Smooth muscle cell (in vitro differentiated cells): ENCODE measurements at regions not wholly inside any gene's neighbourhood (a gene's known extent, or its start where the extent isn't known, plus 50 kb on each side); places are given as distances from the start of the nearest gene placed in this dataset.
"Not testable (repeated sequence)": the region's sequence is repeated elsewhere in the genome, so short reads cannot be mapped to it uniquely, and the experiment has no call there.

Experiments used
- DNase-seq: peaks from one replicate; lab custom pipeline; 2025; ENCODE audit not compliant: unreplicated experiment; lab: John Stamatoyannopoulos, UW
- H2AFZ ChIP-seq: fragments of 200-600 bp; sonication (generic); 2 replicates; pipeline ENCODE4 v1.6.0; 2016; ENCODE audit warnings: antibody characterized with exemption, low read depth, mild to moderate bottlenecking
- H3F3A ChIP-seq: fragments of 200-600 bp; sonication (generic); 2 replicates; pipeline ENCODE4 v1.6.0; 2017; ENCODE audit warnings: antibody characterized with exemption, low read depth
- H3K27ac ChIP-seq: fragments of 200-600 bp; sonication (generic); 2 replicates; pipeline ENCODE4 v1.5.1; 2016; ENCODE audit warnings: low read depth, mild to moderate bottlenecking
- H3K27me3 ChIP-seq: fragments of 200-600 bp; sonication (generic); 2 replicates; pipeline ENCODE4 v1.6.1; 2016; ENCODE audit warnings: low read depth, mild to moderate bottlenecking
- H3K36me3 ChIP-seq: fragments of 200-600 bp; sonication (generic); 2 replicates; pipeline ENCODE4 v1.5.1; 2016; ENCODE audit warnings: low read depth
- H3K4me1 ChIP-seq: fragments of 200-600 bp; sonication (generic); 2 replicates; pipeline ENCODE4 v1.5.1; 2016; ENCODE audit warnings: low read depth
- H3K4me2 ChIP-seq: fragments of 200-600 bp; sonication (generic); 2 replicates; pipeline ENCODE4 v1.6.0; 2016; ENCODE audit warnings: mild to moderate bottlenecking
- H3K4me3 ChIP-seq: fragments of 200-600 bp; sonication (generic); 2 replicates; pipeline ENCODE4 v1.5.1; 2016; ENCODE audit warnings: mild to moderate bottlenecking
- H3K79me2 ChIP-seq: fragments of 200-600 bp; sonication (generic); 2 replicates; pipeline ENCODE4 v1.6.0; 2016; ENCODE audit warnings: low read depth, mild to moderate bottlenecking
- H3K9ac ChIP-seq: fragments of 200-600 bp; sonication (generic); 2 replicates; pipeline ENCODE4 v1.6.0; 2016; ENCODE audit warnings: low read depth
- H3K9me3 ChIP-seq: fragments of 200-600 bp; sonication (generic); replicated peaks from 2 replicates; pipeline ENCODE4 v1.5.1; 2016; ENCODE audit warnings: low read depth
- H4K20me1 ChIP-seq: fragments of 200-600 bp; sonication (generic); 2 replicates; pipeline ENCODE4 v1.6.0; 2016; ENCODE audit warnings: low read depth
- CTCF ChIP-seq: fragments of 200-600 bp; sonication (generic); IDR thresholded peaks from 2 replicates; pipeline ENCODE4 v1.5.1; 2017; ENCODE audit warnings: borderline replicate concordance, mild to moderate bottlenecking, antibody characterized with exemption; ENCODE audit not compliant: insufficient read depth, poor library complexity, severe bottlenecking
- WGBS: methylation state at CpG from one replicate; pipeline ENCODE4 v1.1.7; 2016; ENCODE audit warnings: low lambda C conversion rate; 5-methylcytosine and 5-hydroxymethylcytosine counted together

GRCh38 chr15:95149771-95150170 is 918.4 kb downstream of the MCTP2 start:
- H3K9ac ChIP-seq, result no peak overlapping the region
- H2AFZ ChIP-seq, result peak overlapping the region; percentile 3
- DNase-seq, result no peak
- no peak overlapping the region for H3K4me2 ChIP-seq
- no peaks in the 10 kb centered on the region for H3K36me3 ChIP-seq
- H3K27me3 ChIP-seq, result no peaks in the 10 kb centered on the region
- H4K20me1 ChIP-seq, result no peaks in the 10 kb centered on the region
- no peak overlapping the region for H3K4me3 ChIP-seq
- H3K9me3 ChIP-seq, result no peaks in the 10 kb centered on the region
- H3K27ac ChIP-seq, result no peak overlapping the region
- no peaks in the 10 kb centered on the region for H3K4me1 ChIP-seq
- no peaks in the 10 kb centered on the region for H3F3A ChIP-seq
- no peaks in the 10 kb centered on the region for H3K79me2 ChIP-seq
- TF ChIP-seq CTCF, result no peak

GRCh38 chr15:95150466-95150865 is 919.1 kb downstream of the MCTP2 start:
- Histone ChIP-seq H3F3A (no peaks in the 10 kb centered on the region), H3K9ac (no peak overlapping the region), H3K79me2 (no peaks in the 10 kb centered on the region), H3K27ac (no peak overlapping the region), H3K4me2 (no peak overlapping the region), H3K36me3 (no peaks in the 10 kb centered on the region), H3K4me1 (no peaks in the 10 kb centered on the region), H3K27me3 (no peaks in the 10 kb centered on the region), H3K9me3 (peaks cover 3% of the 10 kb centered on the region), H4K20me1 (no peaks in the 10 kb centered on the region), H2AFZ (no peak overlapping the region), H3K4me3 (no peak overlapping the region)
- 80% methylated on average over 10 of the region's 10 CpGs for WGBS
- DNase-seq, result no peak
- TF ChIP-seq CTCF, result no peak

- no peaks in the 10 kb centered on the region for H3K4me1 ChIP-seq
- H3K27ac ChIP-seq, result no peak overlapping the region
- TF ChIP-seq CTCF, result no peak
- no peak overlapping the region for H3K4me3 ChIP-seq
- WGBS, result 92% methylated on average over 1 of the region's 1 CpG
- no peak overlapping the region for H3K9ac ChIP-seq
- no peak overlapping the region for H2AFZ ChIP-seq
- no peak for DNase-seq
- H3K9me3 ChIP-seq, result peaks cover 3% of the 10 kb centered on the region
- no peaks in the 10 kb centered on the region for H3K36me3 ChIP-seq
- H3F3A ChIP-seq, result no peaks in the 10 kb centered on the region
- no peaks in the 10 kb centered on the region for H3K79me2 ChIP-seq
- H4K20me1 ChIP-seq, result no peaks in the 10 kb centered on the region
- no peaks in the 10 kb centered on the region for H3K27me3 ChIP-seq
- no peak overlapping the region for H3K4me2 ChIP-seq
These were observed 921.4 kb downstream of the MCTP2 start for GRCh38 chr15:95152741-95153140.

- DNase-seq, H3K79me2 ChIP-seq, H3F3A ChIP-seq, H4K20me1 ChIP-seq, H3K4me3 ChIP-seq, H3K27ac ChIP-seq, H3K27me3 ChIP-seq, H3K9ac ChIP-seq, H3K4me1 ChIP-seq, H3K4me2 ChIP-seq, H2AFZ ChIP-seq, H3K9me3 ChIP-seq, H3K36me3 ChIP-seq: not testable (repeated sequence)
- WGBS, result 94% methylated on average over 2 of the region's 2 CpGs
These were observed 921.8 kb downstream of the MCTP2 start for GRCh38 chr15:95153201-95153600.
